Fibroblast of villous mesenchyme (primary cell): ENCODE measurements at regions not wholly inside any gene's neighbourhood (a gene's known extent, or its start where the extent isn't known, plus 50 kb on each side); places are given as distances from the start of the nearest gene placed in this dataset.

ENCODE experiments used
- DNase-seq: peaks from one replicate; pipeline ENCODE4 v3.0.0-alpha.2; 2010; ENCODE audit warnings: low read depth
- H3K4me3 ChIP-seq: 2 replicates; pipeline ENCODE4 v1.5.1; 2011; ENCODE audit warnings: low read depth, mild to moderate bottlenecking, low read length
- TF ChIP-seq, protein P1 (sequence below): IDR thresholded peaks from 2 replicates; pipeline ENCODE4 v1.5.1; 2012; ENCODE audit warnings: low read depth, mild to moderate bottlenecking, low read length; ENCODE audit not compliant: insufficient read depth

DNA sequence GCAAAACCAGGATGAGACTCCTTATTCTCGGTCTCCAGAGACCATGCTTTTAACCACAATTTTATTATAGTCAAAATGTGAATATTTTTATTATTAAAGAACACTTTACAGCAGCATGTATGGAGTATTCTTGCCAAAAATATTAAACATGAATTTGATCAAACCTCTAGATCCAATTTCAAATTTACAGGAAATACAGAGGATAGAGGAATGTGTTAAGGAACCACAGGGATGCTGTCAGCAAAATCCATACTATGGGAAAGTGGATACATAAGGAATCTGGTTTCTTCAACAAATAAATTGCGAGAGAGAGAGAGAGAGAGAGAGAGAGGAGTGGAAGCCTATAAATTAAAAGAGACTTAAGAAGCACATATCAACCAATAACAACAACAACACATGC is 348.2 kb upstream of the NUDT12 start:
- DNase-seq: no peak
- TF ChIP-seq, protein P1, sequence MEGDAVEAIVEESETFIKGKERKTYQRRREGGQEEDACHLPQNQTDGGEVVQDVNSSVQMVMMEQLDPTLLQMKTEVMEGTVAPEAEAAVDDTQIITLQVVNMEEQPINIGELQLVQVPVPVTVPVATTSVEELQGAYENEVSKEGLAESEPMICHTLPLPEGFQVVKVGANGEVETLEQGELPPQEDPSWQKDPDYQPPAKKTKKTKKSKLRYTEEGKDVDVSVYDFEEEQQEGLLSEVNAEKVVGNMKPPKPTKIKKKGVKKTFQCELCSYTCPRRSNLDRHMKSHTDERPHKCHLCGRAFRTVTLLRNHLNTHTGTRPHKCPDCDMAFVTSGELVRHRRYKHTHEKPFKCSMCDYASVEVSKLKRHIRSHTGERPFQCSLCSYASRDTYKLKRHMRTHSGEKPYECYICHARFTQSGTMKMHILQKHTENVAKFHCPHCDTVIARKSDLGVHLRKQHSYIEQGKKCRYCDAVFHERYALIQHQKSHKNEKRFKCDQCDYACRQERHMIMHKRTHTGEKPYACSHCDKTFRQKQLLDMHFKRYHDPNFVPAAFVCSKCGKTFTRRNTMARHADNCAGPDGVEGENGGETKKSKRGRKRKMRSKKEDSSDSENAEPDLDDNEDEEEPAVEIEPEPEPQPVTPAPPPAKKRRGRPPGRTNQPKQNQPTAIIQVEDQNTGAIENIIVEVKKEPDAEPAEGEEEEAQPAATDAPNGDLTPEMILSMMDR: no peak
- no peak overlapping the region for H3K4me3 ChIP-seq

DNA sequence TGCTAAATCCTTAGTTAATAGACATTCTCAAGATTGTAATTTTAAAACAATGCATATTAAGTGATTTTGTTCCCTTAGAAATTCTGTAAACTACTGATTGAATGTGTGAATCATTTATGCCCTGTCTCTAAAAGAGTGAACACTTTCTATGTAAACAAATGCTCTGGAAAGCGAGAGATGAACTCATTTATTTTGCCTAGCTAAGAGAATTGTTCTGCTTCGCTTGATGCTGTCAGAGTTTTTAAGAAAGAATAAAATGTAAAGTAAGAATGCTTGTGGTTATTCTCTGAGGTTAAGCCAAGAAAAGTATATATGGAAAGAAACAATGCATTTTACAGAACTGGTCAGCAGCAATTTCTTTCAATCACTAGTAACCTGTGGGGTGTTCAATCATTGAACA is 347.4 kb upstream of the NUDT12 start:
- TF ChIP-seq, protein P1: no peak
- DNase-seq: no peak
- no peak overlapping the region for H3K4me3 ChIP-seq

DNA sequence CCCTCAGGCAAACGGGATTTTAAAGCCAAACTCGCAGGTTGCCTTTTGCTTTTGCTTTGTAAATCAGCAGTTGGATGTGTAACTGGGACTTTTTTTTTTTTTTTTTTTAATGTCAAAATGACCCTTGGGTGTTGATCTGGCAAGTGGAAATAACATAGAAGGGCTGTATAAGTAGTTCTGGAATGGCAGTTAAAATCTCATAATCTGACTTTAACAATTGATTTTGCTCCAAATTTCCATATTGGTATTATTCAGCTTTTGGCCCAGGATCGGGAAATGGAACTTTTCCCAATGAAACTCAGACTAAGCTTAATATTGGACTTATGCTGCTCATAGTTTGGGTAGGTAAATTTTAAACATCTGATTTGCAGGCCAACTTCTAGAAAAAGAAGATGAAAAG is 346.8 kb upstream of the NUDT12 start:
- H3K4me3 ChIP-seq: no peak overlapping the region
- TF ChIP-seq, protein P1: no peak
- DNase-seq: no peak

DNA sequence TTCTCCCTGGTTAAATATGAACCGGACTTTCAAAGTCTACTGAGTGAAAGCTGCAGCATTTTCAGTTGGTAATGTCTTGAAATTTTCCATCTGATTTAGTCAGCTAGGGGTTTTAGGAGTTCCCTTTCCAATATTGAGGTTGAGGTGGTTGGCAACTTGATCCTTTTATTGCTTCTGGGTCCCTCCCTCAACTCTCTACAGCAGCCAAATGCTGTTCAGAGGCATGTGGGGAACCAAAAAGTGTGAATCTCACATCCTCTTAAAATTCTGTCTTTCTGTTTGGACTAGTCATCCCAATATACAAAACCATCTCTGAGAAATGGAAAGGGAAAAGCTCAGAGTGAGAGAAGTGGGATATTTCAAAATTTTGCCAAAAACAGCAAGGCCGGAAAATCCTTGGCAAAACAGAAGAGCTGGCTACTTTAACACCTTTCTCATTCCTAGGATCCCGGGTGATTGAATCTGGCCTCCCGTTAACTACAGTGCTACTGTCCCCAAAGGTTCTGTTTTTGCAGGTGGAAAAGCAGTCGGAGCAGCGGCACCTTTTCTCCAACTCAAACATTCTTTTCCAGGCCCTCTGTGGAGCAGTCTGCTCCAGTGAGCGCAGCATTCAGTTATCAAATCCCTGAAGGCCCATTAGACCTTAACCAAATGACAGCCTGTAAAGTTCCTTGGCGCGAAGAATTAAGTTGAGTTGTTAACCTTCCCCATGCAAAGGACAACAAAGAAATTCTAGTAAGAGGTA is 345.9 kb upstream of the NUDT12 start:
- no peak overlapping the region for H3K4me3 ChIP-seq
- TF ChIP-seq, protein P1: no peak
- DNase-seq: no peak

DNA sequence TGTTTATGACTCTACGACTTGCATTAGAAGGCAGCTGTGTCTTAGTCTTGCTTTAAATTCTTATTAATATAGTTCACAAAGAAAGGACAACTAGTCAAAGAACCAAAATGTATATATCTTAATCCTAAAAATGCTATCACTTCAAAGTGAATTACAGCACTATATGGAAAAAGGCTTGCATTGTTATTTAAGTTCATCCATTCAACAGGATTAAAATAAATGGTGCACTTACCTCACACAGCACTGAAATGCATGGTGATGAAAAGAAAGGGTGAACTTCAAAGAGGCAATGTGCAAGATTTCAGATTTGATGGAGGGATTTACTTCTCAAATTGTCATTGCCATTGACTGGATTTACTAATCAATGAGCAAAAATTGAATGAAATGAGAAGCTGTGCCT is 344.4 kb upstream of the NUDT12 start:
- TF ChIP-seq, protein P1: no peak

DNA sequence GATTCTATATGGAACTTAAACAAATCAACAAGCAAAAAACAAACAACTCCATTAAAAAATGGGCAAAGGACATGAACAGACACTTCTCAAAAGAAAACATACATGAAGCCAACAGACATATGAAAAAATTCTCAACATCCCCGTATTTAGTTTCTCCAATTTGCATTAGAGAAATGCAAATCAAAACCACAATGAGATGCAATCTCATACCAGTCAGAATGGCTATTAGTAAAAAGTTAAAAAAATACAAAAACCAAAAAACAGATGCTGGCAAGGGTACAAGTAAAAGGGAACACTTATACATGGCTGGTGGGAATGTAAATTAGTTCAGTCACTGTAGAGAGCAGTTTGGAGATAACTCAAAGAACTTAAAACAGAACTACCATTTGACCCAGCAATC is 342.1 kb upstream of the NUDT12 start:
- H3K4me3 ChIP-seq: no peak overlapping the region
- TF ChIP-seq, protein P1: no peak
- DNase-seq: no peak

More for the DNA sequence above, 344.4 kb upstream of the NUDT12 start:
- H3K4me3 ChIP-seq: no peak overlapping the region
- no peak for DNase-seq

DNA sequence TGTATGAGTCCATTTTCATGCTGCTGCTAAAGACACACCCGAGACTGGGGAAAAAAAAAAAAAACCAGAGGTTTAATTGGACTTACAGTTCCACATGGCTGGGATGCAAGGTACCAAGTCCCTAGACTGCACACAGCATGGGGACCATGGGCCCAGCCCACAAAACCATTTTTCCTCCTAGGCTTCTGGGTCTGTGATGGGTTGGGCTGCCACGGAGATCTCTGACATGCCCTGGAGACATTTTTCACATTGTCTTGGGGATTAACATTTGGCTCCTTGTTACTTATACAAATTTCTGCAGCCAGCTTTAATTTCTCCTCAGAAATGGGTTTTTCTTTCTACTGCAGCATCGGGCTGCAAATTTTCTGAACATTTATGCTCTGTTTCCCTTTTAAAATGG is 340.3 kb upstream of the NUDT12 start:
- H3K4me3 ChIP-seq: no peak overlapping the region
- TF ChIP-seq, protein P1: no peak
- DNase-seq: no peak
